HepG2 (cell line): ENCODE measurements at regions not wholly inside any gene's neighbourhood (a gene's known extent, or its start where the extent isn't known, plus 50 kb on each side); places are given as distances from the start of the nearest gene placed in this dataset.

Experiments used
- ARNT ChIP-seq: fragments of 450-650 bp; IDR thresholded peaks from 2 replicates; pipeline ENCODE4 v1.6.1; 2017
- CTCF ChIP-seq: sonication (generic); formaldehyde crosslinking; IDR thresholded peaks from 2 replicates; pipeline ENCODE4 v1.5.0; 2020; ENCODE audit warnings: mild to moderate bottlenecking, missing genetic modification reagents, moderate library complexity
- JUND ChIP-seq: sonication (generic); formaldehyde crosslinking; IDR thresholded peaks from 2 replicates; pipeline ENCODE4 v1.8.0; 2022; ENCODE audit warnings: mild to moderate bottlenecking, missing genetic modification reagents
- POLR2AphosphoS5 ChIP-seq: IDR thresholded peaks from 2 replicates; pipeline ENCODE4 v1.6.1; 2012; ENCODE audit warnings: low read depth, low read length
- SP4 ChIP-seq: sonication (generic); formaldehyde crosslinking; IDR thresholded peaks from 2 replicates; pipeline ENCODE4 v1.8.1; 2023; ENCODE audit warnings: mild to moderate bottlenecking, missing genetic modification reagents
- TARDBP ChIP-seq: sonication (generic); formaldehyde crosslinking; IDR thresholded peaks from 2 replicates; pipeline ENCODE4 v1.8.0; 2022; ENCODE audit warnings: mild to moderate bottlenecking, missing genetic modification reagents
- TBP ChIP-seq: sonication (generic); formaldehyde crosslinking; IDR thresholded peaks from 2 replicates; pipeline ENCODE4 v1.5.0; 2020; ENCODE audit warnings: missing genetic modification reagents
- ZKSCAN1 ChIP-seq: fragments of 150-350 bp; IDR thresholded peaks from 2 replicates; pipeline ENCODE4 v1.6.1; 2014; ENCODE audit warnings: low read length
- ZNF230 ChIP-seq: sonication (generic); formaldehyde crosslinking; IDR thresholded peaks from 2 replicates; pipeline ENCODE4 v1.4.0; 2020; ENCODE audit warnings: mild to moderate bottlenecking, missing genetic modification reagents
- ZNF577 ChIP-seq: sonication (generic); formaldehyde crosslinking; IDR thresholded peaks from 2 replicates; pipeline ENCODE4 v1.4.0; 2020; ENCODE audit warnings: mild to moderate bottlenecking, low read depth, missing genetic modification reagents, borderline replicate concordance
- TF ChIP-seq, protein P1 (sequence below): IDR thresholded peaks from 2 replicates; pipeline ENCODE4 v1.6.1; 2012; ENCODE audit warnings: inconsistent platforms
- TF ChIP-seq, protein P2 (sequence below): sonication (generic); formaldehyde crosslinking; IDR thresholded peaks from 2 replicates; pipeline ENCODE4 v1.4.0; 2020; ENCODE audit warnings: missing genetic modification reagents
- TF ChIP-seq, protein P3 (sequence below): sonication (generic); formaldehyde crosslinking; IDR thresholded peaks from 2 replicates; pipeline ENCODE4 v1.4.0; 2020; ENCODE audit warnings: missing genetic modification reagents, mild to moderate bottlenecking, borderline replicate concordance

GRCh38 chr7:90081621-90082020 lies 72.6 kb upstream of the STEAP1 start:
- TF ChIP-seq ZNF230 (CRISPR knock-in tag) = no peak
- TF ChIP-seq, protein P1, sequence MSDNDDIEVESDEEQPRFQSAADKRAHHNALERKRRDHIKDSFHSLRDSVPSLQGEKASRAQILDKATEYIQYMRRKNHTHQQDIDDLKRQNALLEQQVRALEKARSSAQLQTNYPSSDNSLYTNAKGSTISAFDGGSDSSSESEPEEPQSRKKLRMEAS = no peak
- no peak for TF ChIP-seq ZKSCAN1
- no peak for TF ChIP-seq CTCF
- no peak for TF ChIP-seq ZNF577 (CRISPR knock-in tag)
- no peak for TF ChIP-seq ARNT
- TF ChIP-seq JUND = no peak
- TF ChIP-seq TARDBP = no peak
- no peak for TF ChIP-seq POLR2AphosphoS5
- no peak for TF ChIP-seq TBP (CRISPR knock-in tag)
- TF ChIP-seq, protein P2, sequence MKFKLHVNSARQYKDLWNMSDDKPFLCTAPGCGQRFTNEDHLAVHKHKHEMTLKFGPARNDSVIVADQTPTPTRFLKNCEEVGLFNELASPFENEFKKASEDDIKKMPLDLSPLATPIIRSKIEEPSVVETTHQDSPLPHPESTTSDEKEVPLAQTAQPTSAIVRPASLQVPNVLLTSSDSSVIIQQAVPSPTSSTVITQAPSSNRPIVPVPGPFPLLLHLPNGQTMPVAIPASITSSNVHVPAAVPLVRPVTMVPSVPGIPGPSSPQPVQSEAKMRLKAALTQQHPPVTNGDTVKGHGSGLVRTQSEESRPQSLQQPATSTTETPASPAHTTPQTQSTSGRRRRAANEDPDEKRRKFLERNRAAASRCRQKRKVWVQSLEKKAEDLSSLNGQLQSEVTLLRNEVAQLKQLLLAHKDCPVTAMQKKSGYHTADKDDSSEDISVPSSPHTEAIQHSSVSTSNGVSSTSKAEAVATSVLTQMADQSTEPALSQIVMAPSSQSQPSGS (CRISPR knock-in tag) = no peak
- TF ChIP-seq, protein P3, sequence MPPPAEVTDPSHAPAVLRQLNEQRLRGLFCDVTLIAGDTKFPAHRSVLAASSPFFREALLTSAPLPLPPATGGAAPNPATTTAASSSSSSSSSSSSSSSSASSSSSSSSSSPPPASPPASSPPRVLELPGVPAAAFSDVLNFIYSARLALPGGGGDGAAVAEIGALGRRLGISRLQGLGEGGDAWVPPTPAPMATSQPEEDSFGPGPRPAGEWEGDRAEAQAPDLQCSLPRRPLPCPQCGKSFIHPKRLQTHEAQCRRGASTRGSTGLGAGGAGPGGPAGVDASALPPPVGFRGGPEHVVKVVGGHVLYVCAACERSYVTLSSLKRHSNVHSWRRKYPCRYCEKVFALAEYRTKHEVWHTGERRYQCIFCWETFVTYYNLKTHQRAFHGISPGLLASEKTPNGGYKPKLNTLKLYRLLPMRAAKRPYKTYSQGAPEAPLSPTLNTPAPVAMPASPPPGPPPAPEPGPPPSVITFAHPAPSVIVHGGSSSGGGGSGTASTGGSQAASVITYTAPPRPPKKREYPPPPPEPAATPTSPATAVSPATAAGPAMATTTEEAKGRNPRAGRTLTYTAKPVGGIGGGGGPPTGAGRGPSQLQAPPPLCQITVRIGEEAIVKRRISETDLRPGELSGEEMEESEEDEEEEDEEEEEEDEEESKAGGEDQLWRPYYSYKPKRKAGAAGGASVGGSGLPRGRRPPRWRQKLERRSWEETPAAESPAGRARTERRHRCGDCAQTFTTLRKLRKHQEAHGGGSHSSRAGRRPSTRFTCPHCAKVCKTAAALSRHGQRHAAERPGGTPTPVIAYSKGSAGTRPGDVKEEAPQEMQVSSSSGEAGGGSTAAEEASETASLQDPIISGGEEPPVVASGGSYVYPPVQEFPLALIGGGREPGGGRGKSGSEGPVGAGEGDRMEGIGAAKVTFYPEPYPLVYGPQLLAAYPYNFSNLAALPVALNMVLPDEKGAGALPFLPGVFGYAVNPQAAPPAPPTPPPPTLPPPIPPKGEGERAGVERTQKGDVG (CRISPR knock-in tag) = no peak
- TF ChIP-seq SP4 (CRISPR knock-in tag) = no peak
